Endothelial cell of umbilical vein (primary cell): ENCODE measurements at regions not wholly inside any gene's neighbourhood (a gene's known extent, or its start where the extent isn't known, plus 50 kb on each side); places are given as distances from the start of the nearest gene placed in this dataset.

Experiments
- BruUV-seq: library from RNA; stranded (reverse); fragments of 400-500 nt; replicated peaks from 2 replicates; lab custom pipeline; 2021; lab: Mats Ljungman, UMichigan
- CTCF ChIA-PET: fragments of 300-600, 350-600 bp; sonication (Branson Sonifier 250); formaldehyde crosslinking; loops from one replicate; lab custom pipeline; 2021; ENCODE audit warnings: antibody characterized with exemption, inconsistent platforms; lab: Charles Lee
- POLR2A ChIA-PET: fragments of 300-600, 350-600 bp; sonication (Branson Sonifier 250); formaldehyde crosslinking; loops from one replicate; lab custom pipeline; 2021; ENCODE audit warnings: antibody characterized with exemption, inconsistent platforms; lab: Charles Lee
- DNase-seq: peaks from one replicate; pipeline ENCODE4 v3.0.0-alpha.2; 2011; ENCODE audit warnings: low read depth, low spot score
- FAIRE-seq: peaks from 2 replicates; lab custom pipeline; 2011; peaks lifted over from hg19 to GRCh38; lab: Jason Lieb, UNC
- H2AFZ ChIP-seq: 2 replicates; pipeline ENCODE4 v1.6.0; 2012; ENCODE audit warnings: low read depth, low read length, control low read depth, inconsistent platforms
- H3K27ac ChIP-seq: 2 replicates; pipeline ENCODE4 v1.5.1; 2011; ENCODE audit warnings: low read depth, mild to moderate bottlenecking, control low read depth, low read length, moderate library complexity; ENCODE audit not compliant: insufficient read depth
- H3K27me3 ChIP-seq, 2 experiments: 2 replicates each; pipeline versions ENCODE4 v1.6.0 to v1.6.1; 2011; ENCODE audit warnings: low read length in 2 of 2, mixed read lengths in 1 of 2; ENCODE audit not compliant: control insufficient read depth in 2 of 2, insufficient read depth in 2 of 2
- H3K36me3 ChIP-seq, 2 experiments: 2 replicates in 1 of 2; 3 replicates in 1 of 2; pipeline ENCODE4 v1.5.1; 2011; ENCODE audit warnings: low read length in 2 of 2, mild to moderate bottlenecking in 1 of 2, moderate library complexity in 1 of 2; ENCODE audit not compliant: control insufficient read depth in 2 of 2, insufficient read depth in 2 of 2; ENCODE audit errors: extremely low read depth in 1 of 2
- H3K4me1 ChIP-seq: 3 replicates; pipeline ENCODE4 v1.5.1; 2011; ENCODE audit warnings: mild to moderate bottlenecking, low read length; ENCODE audit not compliant: control insufficient read depth, insufficient read depth; ENCODE audit errors: extremely low read depth
- H3K4me2 ChIP-seq: 2 replicates; pipeline ENCODE4 v1.6.1; 2011; ENCODE audit warnings: low read length, control low read depth, mixed read lengths; ENCODE audit not compliant: insufficient read depth
- H3K4me3 ChIP-seq, 3 experiments: fragments of 200-600 bp in 1 of 3; sonication (generic), shearing (Covaris generic) in 1 of 3; replicated peaks in 1 of 3; 2 replicates each; pipeline ENCODE4 v1.5.1; 2011 to 2016; ENCODE audit warnings: control low read depth in 3 of 3, low read length in 3 of 3, mild to moderate bottlenecking in 2 of 3, inconsistent platforms in 1 of 3, low read depth in 1 of 3, moderate library complexity in 1 of 3; ENCODE audit not compliant: insufficient read depth in 1 of 3
- H3K79me2 ChIP-seq: 2 replicates; pipeline ENCODE4 v1.6.0; 2012; ENCODE audit warnings: low read length, inconsistent platforms; ENCODE audit not compliant: control insufficient read depth, insufficient read depth
- H3K9ac ChIP-seq: replicated peaks from 2 replicates; pipeline ENCODE3; 2011; ENCODE audit warnings: low read length, control low read depth; ENCODE audit not compliant: insufficient read depth; ENCODE audit errors: extremely low read depth
- H3K9me1 ChIP-seq: replicated peaks from 3 replicates; pipeline ENCODE4 v1.6.0; 2011; ENCODE audit warnings: mild to moderate bottlenecking, low read length; ENCODE audit not compliant: control insufficient read depth, insufficient read depth; ENCODE audit errors: extremely low read depth
- H3K9me3 ChIP-seq: replicated peaks from 2 replicates; pipeline ENCODE4 v1.5.1; 2012; ENCODE audit warnings: low read length, inconsistent platforms; ENCODE audit not compliant: control insufficient read depth, insufficient read depth
- H4K20me1 ChIP-seq: replicated peaks from 2 replicates; pipeline ENCODE3; 2011; ENCODE audit warnings: mild to moderate bottlenecking, low read length; ENCODE audit not compliant: control insufficient read depth, insufficient read depth; ENCODE audit errors: extremely low read depth
- EZH2 ChIP-seq: IDR thresholded peaks from 2 replicates; pipeline ENCODE4 v1.6.1; 2012; ENCODE audit warnings: borderline replicate concordance, low read depth, mild to moderate bottlenecking, moderate library complexity, low read length, inconsistent platforms; ENCODE audit not compliant: severe bottlenecking
- FOS ChIP-seq: IDR thresholded peaks from 2 replicates; pipeline ENCODE4 v1.6.1; 2011; ENCODE audit warnings: mild to moderate bottlenecking, low read length, moderate library complexity, borderline replicate concordance; ENCODE audit not compliant: insufficient read depth
- GATA2 ChIP-seq: IDR thresholded peaks from 2 replicates; pipeline ENCODE4 v1.7.0; 2011; ENCODE audit warnings: low read depth, mild to moderate bottlenecking, moderate library complexity, mixed read lengths, low read length; ENCODE audit not compliant: insufficient read length, insufficient read depth
- MYC ChIP-seq: IDR thresholded peaks from one replicate; pipeline ENCODE4 v1.6.1; 2011; ENCODE audit warnings: mild to moderate bottlenecking, low read depth, low read length
- POLR2A ChIP-seq: IDR thresholded peaks from 2 replicates; pipeline ENCODE4 v1.6.1; 2012; ENCODE audit warnings: low read depth, mild to moderate bottlenecking, control low read depth, low read length
- POLR2AphosphoS5 ChIP-seq: IDR thresholded peaks from 2 replicates; pipeline ENCODE4 v1.6.1; 2012; ENCODE audit warnings: low read depth, mild to moderate bottlenecking, control low read depth, low read length, moderate library complexity; ENCODE audit not compliant: insufficient read depth
- dilution Hi-C: fragments of 300-500 bp; cut with MboI; formaldehyde crosslinking; loops from one replicate; pipeline ENCODE4 v1.15.0; 2019; ENCODE audit warnings: low sequenced_read_pairs; ENCODE audit not compliant: extremely low pct_ligation_motif_present
- intact Hi-C: fragments of 100-400 bp; cut with micrococcal nuclease; formaldehyde crosslinking; loops from one replicate; pipeline ENCODE4 v1.10.0; 2022
- TF ChIP-seq, protein P1 (sequence below): IDR thresholded peaks from 2 replicates; pipeline ENCODE4 v1.6.1; 2011; ENCODE audit not compliant: insufficient read depth, insufficient read length
- TF ChIP-seq, protein P2 (sequence below), 2 donors: IDR thresholded peaks; 1 replicate in 1 of 2; 2 replicates in 1 of 2; pipeline ENCODE4 v1.5.1; 2011; ENCODE audit warnings: low read length in 2 of 2, mild to moderate bottlenecking in 2 of 2, moderate library complexity in 2 of 2, control low read depth in 1 of 2, inconsistent platforms in 1 of 2, low read depth in 1 of 2; ENCODE audit not compliant: insufficient read depth in 1 of 2; ENCODE audit errors: extremely low read depth in 1 of 2

DNA sequence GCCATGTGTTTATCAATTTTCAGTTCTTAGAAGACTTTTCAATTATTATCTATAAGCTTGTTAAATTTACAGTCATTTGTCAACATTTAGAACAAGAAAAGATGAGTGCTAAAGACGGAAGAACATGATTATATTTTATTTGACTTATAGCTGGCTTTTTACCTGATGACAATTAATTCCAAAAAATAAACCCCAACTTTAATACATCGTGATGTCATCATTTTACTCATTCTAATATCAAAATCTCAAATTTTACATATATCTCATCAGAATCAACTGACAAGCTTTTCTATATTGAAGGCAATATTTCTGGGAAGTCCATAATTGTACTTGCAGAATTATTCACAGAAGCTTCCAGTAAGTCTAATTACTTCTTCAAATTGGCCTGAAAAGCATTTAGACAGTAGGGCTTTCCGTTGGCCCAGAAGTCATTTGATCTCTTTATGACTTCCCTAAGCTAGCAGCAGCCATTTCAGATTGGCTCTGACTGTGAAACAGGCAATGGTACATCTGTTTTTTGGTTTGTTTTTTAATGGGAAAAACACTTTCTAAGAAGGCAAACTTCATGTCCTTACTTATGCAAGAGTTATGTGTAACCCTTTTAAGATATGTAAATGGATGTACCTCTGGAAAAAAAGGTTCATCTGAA, 234.7 kb upstream of the PLSCR5 start:
- Histone ChIP-seq H3K79me2 (no peaks in the 10 kb centered on the region), H3K9me3 (no peaks in the 10 kb centered on the region), H4K20me1 (no peaks in the 10 kb centered on the region), H2AFZ (no peak overlapping the region), H3K27me3 (no peaks in the 10 kb centered on the region), H3K4me2 (no peak overlapping the region), H3K4me1 (no peaks in the 10 kb centered on the region), H3K36me3 (no peaks in the 10 kb centered on the region), H3K9me1 (no peaks in the 10 kb centered on the region), H3K9ac (no peak overlapping the region), H3K4me3 (no peak overlapping the region), H3K27ac (no peak overlapping the region)
- dilution Hi-C loops (no loop called here), intact Hi-C loops (no loop called here)
- TF ChIP-seq, protein P1, sequence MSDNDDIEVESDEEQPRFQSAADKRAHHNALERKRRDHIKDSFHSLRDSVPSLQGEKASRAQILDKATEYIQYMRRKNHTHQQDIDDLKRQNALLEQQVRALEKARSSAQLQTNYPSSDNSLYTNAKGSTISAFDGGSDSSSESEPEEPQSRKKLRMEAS: no peak
- TF ChIP-seq POLR2AphosphoS5 (no peak), POLR2A (no peak), FOS (no peak), GATA2 (no peak), EZH2 (no peak), MYC (no peak)
- TF ChIP-seq, protein P2, sequence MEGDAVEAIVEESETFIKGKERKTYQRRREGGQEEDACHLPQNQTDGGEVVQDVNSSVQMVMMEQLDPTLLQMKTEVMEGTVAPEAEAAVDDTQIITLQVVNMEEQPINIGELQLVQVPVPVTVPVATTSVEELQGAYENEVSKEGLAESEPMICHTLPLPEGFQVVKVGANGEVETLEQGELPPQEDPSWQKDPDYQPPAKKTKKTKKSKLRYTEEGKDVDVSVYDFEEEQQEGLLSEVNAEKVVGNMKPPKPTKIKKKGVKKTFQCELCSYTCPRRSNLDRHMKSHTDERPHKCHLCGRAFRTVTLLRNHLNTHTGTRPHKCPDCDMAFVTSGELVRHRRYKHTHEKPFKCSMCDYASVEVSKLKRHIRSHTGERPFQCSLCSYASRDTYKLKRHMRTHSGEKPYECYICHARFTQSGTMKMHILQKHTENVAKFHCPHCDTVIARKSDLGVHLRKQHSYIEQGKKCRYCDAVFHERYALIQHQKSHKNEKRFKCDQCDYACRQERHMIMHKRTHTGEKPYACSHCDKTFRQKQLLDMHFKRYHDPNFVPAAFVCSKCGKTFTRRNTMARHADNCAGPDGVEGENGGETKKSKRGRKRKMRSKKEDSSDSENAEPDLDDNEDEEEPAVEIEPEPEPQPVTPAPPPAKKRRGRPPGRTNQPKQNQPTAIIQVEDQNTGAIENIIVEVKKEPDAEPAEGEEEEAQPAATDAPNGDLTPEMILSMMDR (IDR thresholded peaks at IDR 0.05; ENCODE audit: extremely low read depth in 1 of 2, insufficient read depth in 1 of 2, low read depth in 1 of 2, low read length in 2 of 2): no peak
- BruUV-seq: no TSS peak
- ChIA-PET POLR2A (no interaction called here), CTCF (interaction anchor here (1.1 to 1.3 kb wide), 2 partner anchors 15 to 16 kb away, joined by 3 read pairs; no protein-coding TSS in a partner anchor)
- FAIRE-seq (no peak), DNase-seq (no peak)
